ENCODE measurements at regions not wholly inside any gene's neighbourhood (a gene's known extent, or its start where the extent isn't known, plus 50 kb on each side); places are given as distances from the start of the nearest gene placed in this dataset.

DNA sequence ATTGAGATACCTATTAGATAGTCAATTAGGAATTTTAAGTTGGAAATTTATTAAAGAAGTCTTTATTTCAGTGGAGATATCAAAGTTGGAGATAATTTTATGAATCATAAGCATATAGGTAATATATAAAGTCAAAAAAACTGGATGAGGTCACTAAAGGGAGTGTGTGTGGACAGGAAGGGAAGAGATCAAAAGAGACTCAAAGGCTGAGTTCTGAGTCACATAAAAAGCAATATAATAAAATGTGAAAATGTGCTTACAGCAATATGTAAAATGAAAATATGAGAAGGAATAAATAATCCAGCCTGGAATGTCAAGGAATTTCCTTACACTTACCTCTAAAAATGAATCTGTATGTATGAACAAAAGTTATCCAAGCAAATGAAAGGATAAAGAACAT, 583.3 kb upstream of the SORCS1 start:
- TF ChIP-seq, protein P1, sequence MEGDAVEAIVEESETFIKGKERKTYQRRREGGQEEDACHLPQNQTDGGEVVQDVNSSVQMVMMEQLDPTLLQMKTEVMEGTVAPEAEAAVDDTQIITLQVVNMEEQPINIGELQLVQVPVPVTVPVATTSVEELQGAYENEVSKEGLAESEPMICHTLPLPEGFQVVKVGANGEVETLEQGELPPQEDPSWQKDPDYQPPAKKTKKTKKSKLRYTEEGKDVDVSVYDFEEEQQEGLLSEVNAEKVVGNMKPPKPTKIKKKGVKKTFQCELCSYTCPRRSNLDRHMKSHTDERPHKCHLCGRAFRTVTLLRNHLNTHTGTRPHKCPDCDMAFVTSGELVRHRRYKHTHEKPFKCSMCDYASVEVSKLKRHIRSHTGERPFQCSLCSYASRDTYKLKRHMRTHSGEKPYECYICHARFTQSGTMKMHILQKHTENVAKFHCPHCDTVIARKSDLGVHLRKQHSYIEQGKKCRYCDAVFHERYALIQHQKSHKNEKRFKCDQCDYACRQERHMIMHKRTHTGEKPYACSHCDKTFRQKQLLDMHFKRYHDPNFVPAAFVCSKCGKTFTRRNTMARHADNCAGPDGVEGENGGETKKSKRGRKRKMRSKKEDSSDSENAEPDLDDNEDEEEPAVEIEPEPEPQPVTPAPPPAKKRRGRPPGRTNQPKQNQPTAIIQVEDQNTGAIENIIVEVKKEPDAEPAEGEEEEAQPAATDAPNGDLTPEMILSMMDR (IDR thresholded peaks at IDR 0.05), result no peak

DNA sequence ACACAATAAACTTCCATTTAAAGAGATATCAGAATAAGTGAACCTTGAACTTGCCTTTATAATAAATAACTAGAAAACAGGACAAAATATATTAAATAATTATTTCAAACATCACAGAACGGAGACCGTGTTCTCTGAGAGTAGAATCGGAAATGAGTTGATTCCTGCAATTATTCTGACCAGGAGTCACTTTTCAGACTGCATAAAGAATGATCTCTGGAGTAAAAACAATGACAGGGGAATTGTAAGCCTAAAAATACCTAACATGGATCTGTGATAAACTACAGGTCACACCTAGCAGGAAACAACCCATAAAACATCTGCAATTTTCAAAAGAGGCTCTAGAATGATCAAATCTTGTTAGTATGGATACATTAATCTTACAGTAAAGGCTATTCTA, 577.5 kb upstream of the SORCS1 start:
- TF ChIP-seq, protein P1 (IDR thresholded peaks at IDR 0.05), result no peak

DNA sequence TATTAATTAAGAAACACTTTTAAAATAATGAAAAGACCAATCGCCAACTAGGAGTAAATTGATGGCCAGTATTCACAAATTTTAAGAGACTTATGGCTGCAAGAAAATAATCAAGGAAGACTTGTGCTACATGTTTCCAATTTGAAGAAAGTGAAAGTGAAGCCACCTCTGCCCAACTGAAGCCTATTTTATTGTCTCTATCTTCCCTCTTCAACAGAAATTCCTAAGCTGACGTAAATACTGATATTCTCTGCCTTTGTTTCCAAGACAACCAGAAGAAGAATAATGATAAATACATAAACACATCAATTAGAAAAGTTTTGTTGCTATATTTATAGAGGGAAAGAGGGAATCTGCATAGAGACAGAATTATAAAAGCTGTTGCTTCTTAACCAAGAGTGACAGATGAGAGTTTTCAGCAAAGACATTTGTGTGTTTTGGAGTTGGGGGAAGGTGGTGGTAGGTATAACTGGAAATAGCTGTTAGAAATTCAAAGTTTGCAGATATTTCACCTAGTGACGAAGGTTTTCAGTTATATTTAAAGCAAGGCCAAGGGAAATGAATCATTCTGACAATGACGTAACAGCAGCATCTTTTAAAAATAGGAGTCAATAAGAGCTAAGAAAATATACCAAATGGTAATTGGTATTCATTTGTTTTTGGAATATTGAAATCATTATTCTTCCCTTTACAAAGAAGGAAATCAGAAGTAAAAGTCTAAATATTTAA, 576.6 kb upstream of the SORCS1 start:
- TF ChIP-seq, protein P1 (IDR thresholded peaks at IDR 0.05), result no peak

DNA sequence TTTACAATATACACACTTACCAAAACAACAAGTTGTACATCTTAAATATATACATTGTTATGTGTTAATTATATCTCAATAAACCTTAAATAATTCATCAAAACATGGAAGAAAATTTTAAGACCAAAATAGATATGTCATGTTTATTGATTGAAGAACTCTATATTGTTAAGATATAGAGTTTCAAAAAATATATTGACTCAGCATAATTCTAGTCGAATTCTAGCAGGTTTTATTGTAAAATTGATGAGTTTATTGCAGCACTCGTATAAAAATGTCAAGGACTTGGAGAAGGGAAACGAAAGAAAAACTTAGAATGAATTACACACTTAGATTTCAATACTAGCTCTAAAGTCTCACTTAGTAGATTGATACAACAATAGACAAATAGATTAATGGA, 575.4 kb upstream of the SORCS1 start:
- TF ChIP-seq, protein P1 (IDR thresholded peaks at IDR 0.05), result no peak

DNA sequence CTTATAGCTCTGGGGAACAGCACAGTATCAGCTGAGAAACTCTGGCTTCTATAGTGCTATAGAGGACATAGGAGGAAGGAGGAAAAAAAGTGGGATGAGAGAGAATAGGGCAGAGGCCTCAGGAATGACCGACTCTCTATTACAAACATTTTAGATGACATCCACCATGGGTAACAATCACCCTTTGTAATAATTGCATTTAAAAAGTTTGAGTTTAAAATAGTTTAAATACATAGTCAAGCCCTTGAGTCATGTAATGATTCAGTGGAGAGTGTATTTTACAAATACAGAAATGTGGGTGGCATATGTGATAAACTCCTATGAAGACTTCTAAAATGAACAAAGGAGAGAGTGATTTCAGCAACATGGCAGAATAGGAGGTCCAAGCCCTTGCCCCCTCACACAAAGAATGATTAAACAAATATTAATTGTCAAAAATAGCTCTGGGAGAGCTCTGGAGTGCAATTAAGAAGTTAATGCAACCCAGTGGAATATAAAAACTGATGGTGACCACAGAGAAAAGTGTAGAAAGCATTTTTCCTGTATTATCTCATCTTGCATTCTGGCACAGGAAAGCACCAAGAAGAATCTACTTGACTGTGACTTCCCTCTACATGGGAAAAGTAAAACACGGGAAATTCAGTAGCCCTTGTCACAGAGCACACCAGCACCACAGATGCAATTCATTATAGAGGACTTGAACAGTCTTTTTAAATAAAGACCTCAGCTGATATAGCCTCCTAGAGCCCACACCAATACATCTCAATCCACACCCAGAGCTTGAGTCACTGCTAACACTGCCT, 569.0 kb upstream of the SORCS1 start:
- TF ChIP-seq, protein P1 (IDR thresholded peaks at IDR 0.05), result no peak

DNA sequence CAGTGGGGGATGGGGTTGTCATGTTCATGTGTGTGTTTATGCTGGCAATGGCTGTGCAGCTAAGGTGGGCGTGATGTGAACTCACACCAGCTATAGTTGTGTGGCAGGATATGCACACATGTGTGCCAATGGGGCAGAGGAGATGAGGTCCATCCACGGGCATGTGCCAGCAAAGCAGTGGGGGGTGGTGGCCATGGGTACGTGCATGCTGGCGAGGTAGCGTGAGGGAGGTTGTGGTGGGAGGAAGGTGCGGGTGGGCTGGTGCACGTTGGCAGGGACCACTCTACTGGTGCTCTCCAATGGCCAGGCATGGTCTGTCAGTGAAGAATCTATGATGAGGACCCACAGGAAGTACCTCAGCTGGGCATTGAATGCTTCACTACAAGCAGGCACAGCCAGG, 567.5 kb upstream of the SORCS1 start:
- TF ChIP-seq, protein P1 (IDR thresholded peaks at IDR 0.05), result no peak

DNA sequence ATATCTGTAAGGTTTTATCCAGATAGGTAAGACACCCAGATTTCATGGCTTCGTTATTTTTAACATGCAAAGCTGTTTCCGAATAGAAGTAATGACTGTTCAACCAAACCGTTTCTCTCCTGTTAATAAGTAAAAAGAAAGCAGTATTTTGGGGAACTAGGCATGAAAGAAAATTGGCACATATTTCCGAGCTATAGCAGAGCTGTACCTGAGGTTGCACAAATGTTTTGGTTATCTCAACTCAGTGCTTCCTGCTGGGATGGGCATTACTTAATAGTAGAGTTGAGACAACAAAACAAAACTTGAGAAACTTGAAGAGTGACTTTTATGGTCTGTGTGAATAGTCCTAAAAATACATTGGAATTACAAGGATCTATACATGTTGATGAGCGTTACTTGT, 564.3 kb upstream of the SORCS1 start:
- TF ChIP-seq, protein P1 (IDR thresholded peaks at IDR 0.05), result no peak
